ENCODE measurements at regions not wholly inside any gene's neighbourhood (a gene's known extent, or its start where the extent isn't known, plus 50 kb on each side); places are given as distances from the start of the nearest gene placed in this dataset.

DNA sequence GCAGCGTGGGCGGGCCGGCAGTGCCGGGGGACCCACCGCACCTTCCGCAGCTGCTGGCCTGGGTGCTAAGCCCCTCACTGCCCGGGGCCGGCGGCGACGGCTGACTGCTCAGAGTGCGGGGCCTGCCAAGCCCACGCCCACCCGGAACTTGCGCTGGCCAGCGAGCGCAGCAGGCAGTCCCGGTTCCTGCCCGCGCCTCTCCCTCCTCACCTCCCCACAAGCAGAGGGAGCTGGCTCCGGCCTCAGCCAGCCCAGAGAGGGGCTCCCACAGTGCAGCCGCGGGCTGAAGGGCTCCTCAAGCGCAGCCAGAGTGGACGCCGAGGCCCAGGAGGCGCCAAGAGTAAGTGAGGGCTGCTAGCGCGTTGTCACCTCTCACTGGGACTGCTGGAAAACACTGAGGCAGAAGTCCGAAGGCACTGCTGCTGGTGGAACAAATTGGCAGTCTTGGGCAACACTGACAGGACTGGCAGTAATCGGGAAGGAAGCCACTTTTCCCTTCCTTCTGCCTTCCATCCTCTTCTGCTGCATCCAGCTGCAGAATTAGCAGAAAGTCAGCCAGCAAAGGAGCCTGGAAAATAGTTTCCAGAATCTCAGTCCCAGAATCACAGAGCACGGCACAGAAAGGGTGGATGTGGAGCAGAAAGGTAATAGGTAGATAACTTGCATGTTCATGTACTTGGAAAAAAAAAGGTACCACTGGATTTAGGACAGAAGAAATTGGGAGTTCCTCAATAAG lies 179.4 kb upstream of the FN1 start:
- no peak for DNase-seq

DNA sequence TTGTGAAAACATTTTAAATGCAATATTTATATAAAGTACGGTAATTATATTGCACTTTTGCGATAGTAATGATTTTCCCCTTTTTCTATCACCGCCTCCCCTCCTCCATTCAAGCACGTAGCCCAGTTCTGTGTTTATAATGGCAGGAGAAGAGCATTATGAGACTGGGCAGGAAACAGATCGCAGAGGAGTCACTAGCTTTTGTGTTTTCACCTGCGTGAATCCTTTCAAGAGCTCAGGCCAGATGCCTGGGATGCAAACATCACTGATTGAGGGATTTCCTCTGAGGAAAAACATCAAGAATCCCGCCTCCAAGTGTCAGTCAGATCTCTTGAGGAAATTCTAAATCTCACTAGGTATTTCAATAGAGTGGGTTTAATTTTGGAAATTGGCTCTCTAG lies 178.4 kb upstream of the FN1 start:
- no peak for DNase-seq

DNA sequence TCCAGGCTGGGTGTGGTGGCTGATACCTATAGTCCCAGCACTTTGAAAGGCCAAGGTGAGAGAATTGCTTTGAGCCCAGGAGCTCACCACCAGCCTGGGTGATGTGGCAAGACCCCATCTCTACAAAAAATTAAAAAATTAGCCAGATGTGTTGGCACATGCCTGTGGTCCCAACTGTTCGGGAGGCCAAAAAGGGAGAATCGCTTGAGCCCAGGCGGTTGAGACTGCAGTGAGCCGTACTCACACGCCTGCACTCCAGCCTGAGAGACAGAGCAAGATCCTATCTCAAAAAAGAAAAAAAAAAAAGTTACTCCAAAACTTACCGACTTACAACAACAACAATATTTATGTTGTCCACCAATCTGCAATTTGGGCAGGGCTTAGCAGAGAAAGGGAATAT lies 178.0 kb upstream of the FN1 start:
- no peak for DNase-seq

DNA sequence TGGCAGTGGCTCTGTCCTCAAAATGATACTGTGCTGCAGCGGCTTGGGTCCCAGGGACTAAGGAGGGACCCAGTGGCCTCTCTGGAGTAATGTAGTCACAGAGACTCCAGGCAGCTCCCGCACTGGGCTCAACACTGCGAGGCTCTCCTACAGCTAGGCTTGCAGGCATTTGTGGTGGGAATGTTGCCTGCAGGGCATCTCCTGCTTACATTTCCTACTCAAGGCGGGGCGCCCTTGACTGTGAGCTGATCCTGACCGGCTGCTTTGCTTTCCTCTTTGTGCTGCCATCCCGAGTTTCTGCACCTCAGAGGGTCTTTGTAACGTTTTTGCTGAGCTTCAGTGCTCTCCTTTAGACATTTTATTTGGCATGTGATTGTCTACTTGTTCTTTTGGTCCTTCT lies 177.4 kb upstream of the FN1 start:
- no peak for DNase-seq

DNA sequence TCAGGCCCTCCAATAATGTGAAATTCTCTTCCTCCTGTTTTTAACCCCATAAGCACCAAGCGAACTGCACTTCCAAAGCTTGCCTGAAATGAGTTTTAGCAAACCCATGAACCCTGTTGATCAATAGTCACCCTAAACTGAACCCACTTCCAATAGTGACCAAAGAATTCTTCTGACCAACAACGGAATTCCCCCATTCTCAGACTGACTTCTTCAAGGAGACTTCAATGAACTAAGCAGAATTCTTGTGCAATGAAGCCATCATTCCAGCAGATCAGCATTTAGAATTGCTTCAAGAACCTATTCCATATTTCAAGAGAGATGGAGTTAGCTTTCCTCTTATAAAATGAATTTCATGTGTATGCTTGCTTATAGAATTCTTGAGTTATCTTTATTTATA lies 176.9 kb upstream of the FN1 start:
- DNase-seq: no peak

DNA sequence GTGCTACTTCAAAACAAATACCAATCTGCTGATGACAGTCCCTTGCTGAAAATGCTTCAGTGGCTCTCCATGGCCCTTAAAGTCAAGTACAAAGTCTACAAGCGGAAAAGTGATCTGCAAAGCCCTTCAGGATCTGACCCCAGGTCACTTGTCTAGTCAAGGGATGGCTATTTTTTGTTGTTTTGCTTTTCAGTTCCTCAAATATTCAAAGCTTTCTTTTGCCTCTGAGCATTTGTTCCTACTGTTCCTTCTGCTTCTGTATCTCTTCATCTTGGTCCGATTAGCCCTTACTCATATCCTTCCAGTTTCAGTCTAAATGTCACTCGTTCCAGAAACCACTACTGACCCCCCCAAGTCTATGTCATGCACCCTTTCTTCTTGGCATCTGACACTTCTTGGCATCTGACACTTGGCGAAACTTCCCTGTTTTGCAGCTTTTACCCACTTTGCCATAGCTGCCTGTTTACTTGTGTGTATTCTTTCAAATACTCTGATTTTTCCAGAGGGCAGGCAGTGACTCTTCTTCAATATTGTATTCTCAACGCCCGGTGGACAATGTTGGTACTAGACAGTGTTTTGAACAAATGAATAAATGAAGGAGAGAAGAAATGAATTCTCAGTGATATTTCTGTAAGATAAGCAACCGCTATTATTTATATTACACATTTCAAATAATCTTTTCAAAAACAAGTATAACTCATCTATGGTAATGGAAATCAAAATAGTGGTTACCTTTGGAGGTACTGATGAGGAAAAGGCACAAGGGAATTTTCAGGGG lies 175.9 kb upstream of the FN1 start:
- no peak for DNase-seq

DNA sequence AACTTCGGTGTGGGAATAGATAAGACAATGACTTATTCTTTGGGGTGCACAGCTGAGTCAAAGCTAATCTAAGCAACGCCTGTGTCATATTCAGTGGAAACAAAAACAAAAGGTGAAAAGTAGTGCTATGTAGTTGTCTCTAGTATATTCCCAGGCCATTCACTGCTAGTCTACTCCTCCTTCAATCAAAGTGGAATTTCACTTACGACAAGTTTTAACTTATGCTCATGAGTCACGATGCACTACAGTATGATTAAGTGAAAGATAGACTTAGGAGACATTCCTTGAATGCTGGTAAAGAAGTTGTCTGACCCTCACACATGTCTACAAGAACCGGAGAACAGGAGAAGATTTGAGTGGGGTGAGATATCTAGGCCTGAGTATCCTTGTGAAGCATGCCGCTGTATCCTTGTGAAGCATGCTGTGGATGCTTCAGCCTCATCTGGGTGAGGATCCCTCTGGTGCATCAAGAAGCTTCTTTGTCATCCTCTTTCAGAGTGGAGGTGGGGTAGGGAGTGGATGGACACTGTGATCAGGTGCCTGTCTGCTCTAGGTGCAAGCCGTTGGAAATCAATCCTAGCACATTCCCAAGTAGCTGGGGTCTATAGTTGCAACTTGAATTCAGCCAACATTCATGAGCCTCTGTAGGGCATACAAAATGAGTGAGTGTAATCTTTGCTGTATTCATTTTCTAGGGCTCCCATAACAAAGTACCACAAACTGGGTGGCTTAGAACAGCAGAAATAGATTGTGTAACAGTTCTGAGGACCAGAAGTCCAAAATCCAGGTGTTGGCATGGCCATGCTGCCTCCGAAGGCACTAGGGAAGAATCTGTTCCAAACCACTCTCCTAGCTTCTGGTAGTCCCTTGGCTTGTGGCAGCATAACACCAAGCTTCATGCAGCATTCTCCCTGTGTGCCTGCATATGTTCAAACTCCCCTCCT lies 173.5 kb upstream of the FN1 start:
- DNase-seq: no peak

DNA sequence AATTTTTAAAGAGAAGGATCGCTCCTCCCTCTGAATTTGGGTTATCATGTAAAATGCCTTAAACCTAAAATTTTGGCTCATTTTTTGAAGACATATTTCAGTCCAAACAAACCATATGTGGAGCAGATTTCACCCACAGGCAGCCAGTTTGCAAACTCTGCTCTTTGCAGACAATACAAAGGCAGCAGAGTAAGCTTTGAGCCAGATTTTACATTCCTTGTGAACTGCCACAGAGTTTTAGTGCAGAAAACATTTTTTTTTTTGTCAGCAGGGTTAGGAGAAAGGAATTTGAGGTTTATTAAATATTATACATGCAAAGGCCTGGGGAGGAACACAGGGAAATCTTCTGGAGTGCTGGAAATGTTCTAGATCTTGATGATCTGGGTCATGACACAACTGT lies 171.9 kb upstream of the FN1 start:
- DNase-seq: no peak

DNA sequence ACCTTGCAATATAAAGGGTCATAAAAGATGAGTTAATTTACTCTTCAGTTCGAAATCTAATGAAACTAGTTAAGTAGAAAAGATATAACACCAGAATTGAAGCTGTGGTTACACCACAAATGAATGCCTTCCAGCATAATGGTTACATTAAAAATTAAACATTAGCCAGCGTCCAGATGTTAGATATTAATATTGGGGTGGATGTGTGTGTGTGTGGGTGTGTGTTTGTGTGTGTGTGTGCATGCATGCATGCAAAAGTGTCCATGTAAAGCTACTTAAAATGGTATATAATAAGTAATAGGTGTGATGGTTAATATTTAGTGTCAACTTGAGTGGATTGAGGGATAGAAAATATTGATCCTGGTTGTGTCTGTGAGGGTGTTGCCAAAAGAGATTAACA lies 170.4 kb upstream of the FN1 start:
- DNase-seq: no peak

DNA sequence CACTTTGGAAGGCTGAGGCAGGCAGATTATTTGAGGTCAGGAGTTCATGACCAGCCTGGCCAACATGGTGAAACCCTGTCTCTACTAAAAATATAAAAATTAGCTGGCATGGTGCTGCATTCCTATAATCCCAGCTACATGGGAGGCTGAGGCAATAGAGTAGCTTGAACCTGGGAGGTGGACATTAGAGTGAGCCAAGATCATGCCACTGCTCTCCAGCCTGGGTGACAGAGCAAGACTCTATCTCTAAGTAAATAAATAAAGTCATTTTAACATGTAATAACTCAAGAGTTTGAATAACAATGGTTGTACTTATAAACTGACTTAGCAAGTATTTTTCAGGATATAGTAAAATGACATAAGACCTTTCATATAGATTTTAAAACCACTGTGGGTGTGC lies 169.3 kb upstream of the FN1 start:
- DNase-seq: no peak

DNA sequence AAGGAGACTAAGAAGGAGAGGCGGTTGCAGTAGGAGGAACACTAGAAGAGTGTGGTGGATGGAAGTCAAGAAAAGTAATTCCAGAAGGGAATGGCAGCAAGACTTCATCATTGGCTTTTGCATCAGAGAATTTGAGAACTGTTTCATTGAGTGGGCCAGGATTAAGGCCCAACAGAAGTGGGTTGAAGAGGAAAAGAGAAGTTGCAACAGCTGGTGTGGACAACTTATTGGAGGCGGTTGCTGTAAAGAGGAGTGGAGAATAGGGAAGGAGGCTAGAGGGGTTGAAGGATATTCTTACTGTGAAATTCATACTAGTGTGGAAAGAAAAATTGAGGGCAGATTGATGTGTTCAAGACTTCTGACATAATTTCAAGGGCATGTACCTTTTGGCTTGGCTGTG lies 168.7 kb upstream of the FN1 start:
- no peak for DNase-seq

DNA sequence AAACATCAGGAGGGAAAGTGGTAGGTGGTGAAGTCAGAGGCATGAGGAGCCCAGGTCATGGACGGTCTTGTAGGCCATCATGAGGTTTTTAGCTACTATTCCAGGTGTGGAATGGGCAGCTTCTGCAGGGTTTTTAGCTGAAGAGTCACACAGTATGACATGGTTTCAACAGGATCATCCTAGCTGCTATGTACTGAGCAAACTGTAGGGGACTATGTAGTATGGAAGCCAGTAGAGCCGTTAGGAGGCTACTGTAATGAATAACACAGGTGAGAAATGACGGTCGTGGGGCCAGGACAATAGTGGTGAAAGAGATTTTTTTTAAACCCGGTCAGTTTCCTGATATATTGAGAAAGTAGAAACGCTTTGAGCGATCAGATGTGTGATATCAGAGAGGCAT lies 167.6 kb upstream of the FN1 start:
- no peak for DNase-seq

DNA sequence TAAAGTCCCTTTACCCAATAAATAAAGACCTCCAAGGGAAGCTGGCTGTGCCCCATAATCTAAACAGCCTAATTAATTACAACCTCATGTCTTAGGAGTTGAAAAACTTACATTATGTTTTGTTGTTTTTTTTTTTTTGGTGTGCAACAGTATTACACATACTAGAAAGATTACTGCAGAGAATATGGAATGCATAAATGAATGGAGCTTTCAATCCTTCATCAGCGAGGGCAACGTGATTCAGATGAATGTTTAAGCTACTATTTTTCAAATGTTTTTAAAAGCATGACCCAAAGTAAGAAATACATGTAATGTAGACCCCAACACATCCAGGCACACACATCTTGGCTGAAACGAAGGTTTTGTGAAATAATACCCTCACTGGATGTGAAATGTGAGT lies 167.1 kb upstream of the FN1 start:
- no peak for DNase-seq

DNA sequence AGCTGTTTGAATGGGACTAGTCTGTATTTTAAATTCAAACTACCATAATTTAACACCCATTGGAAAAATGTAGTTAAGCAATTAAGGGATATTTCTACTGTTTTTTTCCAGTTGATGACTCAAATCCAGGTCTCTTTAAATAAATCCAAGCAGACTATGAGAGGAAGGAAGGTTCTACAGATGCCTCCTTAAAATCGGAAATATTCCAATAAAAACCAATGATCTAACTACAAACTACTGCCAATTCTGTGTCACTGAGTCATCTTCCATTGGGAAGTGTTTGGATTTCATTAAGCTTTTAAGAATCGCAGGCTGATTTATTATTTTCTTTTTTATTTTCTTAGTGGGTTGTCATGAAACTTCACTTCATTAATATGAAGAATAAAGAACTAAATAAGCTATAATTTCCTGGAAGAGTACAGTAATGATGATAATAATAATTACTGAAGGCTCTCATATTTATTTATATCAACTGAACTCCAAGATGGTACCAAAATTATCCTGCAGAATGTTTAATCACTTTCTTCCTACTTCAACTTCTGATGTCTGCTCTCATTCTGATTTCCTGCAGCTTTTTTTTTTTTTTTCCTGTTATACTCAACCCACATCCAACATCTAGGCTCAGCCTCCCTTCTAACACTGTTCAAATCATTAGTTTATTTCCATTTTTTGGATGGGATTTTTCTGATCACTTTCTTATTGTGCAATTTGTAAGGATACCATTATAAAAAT lies 166.3 kb upstream of the FN1 start:
- DNase-seq: no peak

DNA sequence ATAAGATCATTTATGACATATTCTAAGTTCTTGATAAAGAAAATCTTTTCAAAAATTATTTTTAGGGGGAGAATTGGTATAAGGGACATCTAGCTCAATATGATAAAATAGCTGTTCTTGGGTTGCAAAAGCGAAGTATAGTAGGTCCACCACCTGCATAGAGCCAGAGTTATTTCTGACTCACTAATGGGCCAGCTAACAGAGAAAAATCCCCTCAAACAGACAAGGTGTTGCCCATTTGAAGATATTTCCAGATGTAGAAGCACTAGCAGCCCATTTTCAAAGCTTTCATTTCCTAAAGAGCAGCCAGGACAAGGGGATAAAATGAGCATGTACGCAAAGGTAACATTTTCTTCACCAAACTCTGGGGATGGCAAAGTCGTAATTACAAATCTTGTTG lies 165.7 kb upstream of the FN1 start:
- DNase-seq: no peak

DNA sequence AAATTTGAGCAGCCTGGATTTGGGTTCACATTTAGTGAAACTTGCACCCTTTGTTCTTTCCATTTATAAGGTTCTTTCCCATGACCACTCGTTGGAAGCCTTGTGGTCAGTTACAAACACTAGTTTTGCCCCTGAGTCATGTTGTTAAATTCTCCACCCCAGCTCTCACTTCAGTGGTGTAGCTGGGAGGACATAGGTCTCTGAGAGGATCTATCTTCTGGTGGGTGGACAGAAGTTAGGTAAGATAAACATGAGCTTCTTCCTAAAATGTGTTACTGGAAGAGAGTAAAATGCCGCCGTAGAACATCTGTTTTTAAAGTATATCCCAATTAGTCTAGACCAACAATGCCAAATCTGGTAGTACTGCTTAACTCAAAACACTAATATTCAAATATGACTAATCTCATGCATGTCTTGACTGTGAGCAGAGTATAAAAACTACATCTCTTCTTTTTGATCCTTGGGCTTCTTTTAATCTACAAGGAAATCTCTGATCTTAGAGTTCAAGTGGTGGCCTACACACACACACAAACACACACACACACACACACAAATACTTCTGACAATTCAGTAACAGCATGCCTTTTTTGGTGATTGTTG lies 162.6 kb upstream of the FN1 start:
- no peak for DNase-seq

DNA sequence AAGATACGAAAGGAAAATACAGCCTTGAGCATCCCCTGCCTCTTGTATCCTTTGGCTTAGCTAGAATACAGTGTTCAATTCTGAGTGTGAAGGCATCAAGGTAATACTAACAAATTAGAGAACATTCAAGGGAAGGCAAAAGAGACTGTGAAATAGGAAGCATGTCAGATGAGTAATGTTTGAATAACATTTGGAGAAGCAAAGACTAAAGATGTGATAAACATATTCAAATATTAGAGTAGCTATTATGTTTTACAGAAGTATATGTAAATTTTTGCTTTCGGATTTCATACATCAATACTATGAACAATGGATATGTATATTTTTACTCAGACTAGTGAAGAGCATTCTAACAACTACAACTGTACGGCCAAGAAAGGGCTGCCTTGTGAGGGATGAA lies 161.7 kb upstream of the FN1 start:
- no peak for DNase-seq

DNA sequence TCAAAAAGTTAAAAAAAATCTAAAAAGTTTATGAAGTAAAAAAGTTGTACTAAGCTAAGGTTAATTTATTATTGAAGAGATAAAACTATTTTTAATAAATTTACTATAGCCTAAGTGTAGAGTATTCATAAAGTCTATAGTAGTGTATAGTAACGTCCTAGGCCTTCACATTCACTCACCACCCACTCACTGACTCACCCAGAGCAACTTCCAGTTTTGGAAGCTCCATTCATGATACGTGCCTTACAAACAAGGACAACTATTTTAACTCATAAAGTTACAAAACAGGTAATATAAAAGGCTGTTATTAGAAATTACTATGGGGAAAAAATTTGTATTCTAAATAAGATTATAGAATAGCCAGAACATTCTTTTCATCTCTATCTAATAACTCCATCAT lies 158.9 kb upstream of the FN1 start:
- DNase-seq: no peak

DNA sequence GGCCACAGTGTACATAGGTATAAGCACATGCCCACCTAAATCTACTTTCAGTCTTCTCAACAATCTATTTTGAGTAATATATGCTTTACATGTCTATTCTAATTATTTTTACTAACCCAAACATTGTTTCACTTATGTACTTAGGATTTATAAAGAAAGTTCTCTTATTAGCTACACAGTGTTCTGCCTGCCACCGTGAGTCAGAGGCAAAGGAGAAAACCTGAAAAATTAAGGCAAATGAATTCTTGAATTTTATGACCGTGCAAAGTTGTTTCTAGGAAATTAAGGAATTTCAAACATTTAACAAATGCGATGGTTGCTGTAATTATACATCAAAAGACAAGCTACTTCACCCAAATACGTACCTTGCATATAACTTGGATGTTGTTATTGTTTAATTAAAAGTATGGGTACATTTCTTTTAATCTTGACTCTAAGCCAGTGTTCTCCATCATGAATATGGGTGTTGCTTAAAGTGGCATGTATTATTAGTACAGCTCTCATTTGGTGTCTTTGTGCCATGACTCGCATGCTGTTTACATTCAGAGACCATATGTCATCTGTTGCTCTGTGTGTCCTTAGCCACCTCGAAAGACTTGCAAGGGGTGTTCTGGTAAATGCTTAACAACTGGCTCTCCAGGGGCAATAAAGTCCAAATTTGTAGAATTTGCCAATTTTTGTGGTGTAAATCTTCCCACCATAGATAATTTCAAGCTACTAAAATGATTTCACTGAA lies 154.3 kb upstream of the FN1 start:
- DNase-seq: no peak

DNA sequence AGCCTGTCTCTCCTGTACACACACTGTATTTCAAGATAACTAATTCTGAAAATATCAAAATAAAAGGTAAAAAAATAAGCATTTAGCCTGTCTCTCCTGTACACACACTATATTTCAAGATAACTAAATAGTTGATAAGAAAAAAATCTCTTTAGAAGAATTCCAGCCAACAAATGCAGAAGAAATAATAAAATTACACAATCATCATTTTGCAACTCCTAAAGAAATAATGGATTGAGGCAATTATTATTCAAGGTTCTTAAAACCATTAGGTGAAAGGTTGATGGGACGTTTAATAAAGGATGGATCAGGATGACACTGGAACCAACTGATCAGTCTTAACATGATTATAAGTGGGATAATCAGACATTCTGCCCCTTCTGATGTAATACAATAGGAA lies 148.0 kb upstream of the FN1 start:
- no peak for DNase-seq

DNA sequence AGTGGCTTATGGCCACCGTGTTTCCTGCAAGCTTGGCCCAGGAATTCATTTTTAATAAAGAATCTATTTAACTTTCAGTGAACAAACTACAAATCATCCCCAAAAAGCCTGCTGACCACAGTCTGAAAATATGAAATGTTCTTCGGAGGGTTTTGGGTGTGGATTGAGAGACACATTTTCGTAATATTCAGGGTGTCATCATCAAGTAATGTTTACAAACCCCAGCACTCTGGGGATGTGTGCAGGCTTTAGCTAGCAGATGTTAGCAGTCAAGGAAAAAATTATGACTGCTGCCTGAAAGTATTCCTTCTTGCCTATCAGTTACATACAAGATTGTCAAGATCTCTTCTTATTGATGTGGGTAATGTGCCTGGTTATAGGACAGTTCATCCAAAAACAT lies 143.9 kb upstream of the FN1 start:
- no peak for DNase-seq

DNA sequence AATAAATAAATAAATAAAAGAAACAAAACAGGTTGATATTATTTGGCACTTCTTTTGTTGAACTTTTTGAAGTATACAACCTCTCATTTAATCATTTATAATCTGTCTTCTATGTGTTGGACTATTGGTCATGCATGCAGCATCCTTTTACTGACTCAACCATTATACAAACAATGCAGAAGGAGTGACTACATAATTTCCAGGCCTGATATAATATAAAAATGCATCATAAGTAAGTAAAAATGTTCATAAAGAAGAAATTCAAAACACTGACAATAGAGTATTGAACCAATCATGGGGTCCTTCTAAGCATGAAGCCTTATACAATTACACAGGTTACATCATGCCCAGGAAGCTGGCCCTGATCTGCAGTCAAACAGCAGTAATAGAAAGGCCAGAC lies 141.5 kb upstream of the FN1 start:
- DNase-seq: no peak
